HuH-7.5 (cell line): ENCODE measurements at regions not wholly inside any gene's neighbourhood (a gene's known extent, or its start where the extent isn't known, plus 50 kb on each side); places are given as distances from the start of the nearest gene placed in this dataset.
"Not testable (repeated sequence)": the region's sequence is repeated elsewhere in the genome, so short reads cannot be mapped to it uniquely, and the experiment has no call there.

ENCODE experiments used
- DNase-seq: peaks from one replicate; pipeline ENCODE4 v3.0.0; 2011; ENCODE audit warnings: low spot score

GRCh38 chr7:94174956-94175355, 170.8 kb upstream of the BET1 start:
- no peak for DNase-seq

GRCh38 chr7:94176694-94177200, 172.6 kb upstream of the BET1 start:
- DNase-seq: no peak

GRCh38 chr7:94177441-94177840, 173.3 kb upstream of the BET1 start:
- no peak for DNase-seq

- no peak for DNase-seq
Observed at GRCh38 chr7:94178230-94178629, 174.1 kb upstream of the BET1 start.

- DNase-seq: no peak
Observed at GRCh38 chr7:94179466-94179865, 175.3 kb upstream of the BET1 start.

GRCh38 chr7:94182066-94182465, 177.9 kb upstream of the BET1 start:
- DNase-seq: no peak

- DNase-seq: no peak
Observed at GRCh38 chr7:94182721-94183120, 178.6 kb upstream of the BET1 start.

GRCh38 chr7:94183289-94183749, 179.2 kb upstream of the BET1 start:
- peak; percentile 6 for DNase-seq

GRCh38 chr7:94183891-94184290, 179.7 kb upstream of the BET1 start:
- DNase-seq: no peak

- DNase-seq: no peak
Observed at GRCh38 chr7:94188350-94188749, 184.2 kb upstream of the BET1 start.

- DNase-seq: no peak
Observed at GRCh38 chr7:94190599-94191061, 186.5 kb upstream of the BET1 start.

GRCh38 chr7:94194426-94194825, 190.3 kb upstream of the BET1 start:
- DNase-seq: not testable (repeated sequence)

GRCh38 chr7:94195201-94195600, 191.0 kb upstream of the BET1 start:
- DNase-seq: no peak

- no peak for DNase-seq
Observed at GRCh38 chr7:94195813-94196212, 191.7 kb upstream of the BET1 start.

- DNase-seq: no peak
Observed at GRCh38 chr7:94205529-94205928, 189.2 kb upstream of the COL1A2 start.

GRCh38 chr7:94206295-94206694, 188.4 kb upstream of the COL1A2 start:
- DNase-seq: no peak

GRCh38 chr7:94212160-94212559, 182.5 kb upstream of the COL1A2 start:
- DNase-seq: no peak

GRCh38 chr7:94216944-94217461, 177.7 kb upstream of the COL1A2 start:
- no peak for DNase-seq

GRCh38 chr7:94217766-94218165, 176.9 kb upstream of the COL1A2 start:
- DNase-seq: no peak

- no peak for DNase-seq
Observed at GRCh38 chr7:94222516-94222915, 172.2 kb upstream of the COL1A2 start.

GRCh38 chr7:94223375-94224084, 171.2 kb upstream of the COL1A2 start:
- DNase-seq: no peak

- no peak for DNase-seq
Observed at GRCh38 chr7:94228223-94228622, 166.5 kb upstream of the COL1A2 start.

- DNase-seq: no peak
Observed at GRCh38 chr7:94228678-94229077, 166.0 kb upstream of the COL1A2 start.

GRCh38 chr7:94231305-94231704, 163.4 kb upstream of the COL1A2 start:
- DNase-seq: no peak
